Myocyte (in vitro differentiated cells): ENCODE measurements at regions not wholly inside any gene's neighbourhood (a gene's known extent, or its start where the extent isn't known, plus 50 kb on each side); places are given as distances from the start of the nearest gene placed in this dataset.

Source experiments
- DNase-seq: peaks from one replicate; pipeline ENCODE4 v3.0.0-alpha.2; 2012; ENCODE audit warnings: low read depth

DNA sequence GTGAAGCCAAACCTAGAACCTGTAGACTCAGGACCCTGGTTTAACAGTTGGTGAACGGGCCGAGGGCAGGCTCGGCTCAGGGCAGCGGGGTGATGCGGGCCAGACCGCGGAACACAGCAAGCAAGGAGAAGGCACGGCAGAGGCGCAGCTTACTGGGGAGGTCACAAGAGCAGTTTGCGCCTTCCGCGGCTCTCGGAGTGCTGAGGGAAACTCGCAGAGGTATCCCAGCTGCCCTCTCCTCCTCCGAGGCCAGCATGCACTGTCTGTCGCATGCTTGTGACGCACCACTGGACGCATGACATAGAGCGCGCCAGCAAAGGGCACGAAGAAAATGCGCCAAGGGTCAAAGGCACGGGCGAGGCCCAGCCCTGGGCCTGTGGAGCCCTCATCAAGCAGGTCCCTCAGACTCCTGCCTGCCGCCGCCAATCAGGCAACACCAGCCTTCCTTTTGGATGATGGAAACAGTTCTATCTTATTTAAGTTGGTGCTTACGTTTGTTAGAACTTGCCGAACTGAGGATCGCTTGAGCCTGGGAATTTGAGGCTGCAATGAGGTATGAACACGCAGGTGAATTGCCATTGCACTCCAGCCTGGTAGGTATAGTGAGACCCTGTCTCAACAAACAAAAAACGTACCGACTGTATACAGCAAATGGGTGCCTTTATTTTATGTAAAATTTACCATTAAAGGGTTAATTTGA, 574.3 kb upstream of the GHITM start:
- no peak for DNase-seq

DNA sequence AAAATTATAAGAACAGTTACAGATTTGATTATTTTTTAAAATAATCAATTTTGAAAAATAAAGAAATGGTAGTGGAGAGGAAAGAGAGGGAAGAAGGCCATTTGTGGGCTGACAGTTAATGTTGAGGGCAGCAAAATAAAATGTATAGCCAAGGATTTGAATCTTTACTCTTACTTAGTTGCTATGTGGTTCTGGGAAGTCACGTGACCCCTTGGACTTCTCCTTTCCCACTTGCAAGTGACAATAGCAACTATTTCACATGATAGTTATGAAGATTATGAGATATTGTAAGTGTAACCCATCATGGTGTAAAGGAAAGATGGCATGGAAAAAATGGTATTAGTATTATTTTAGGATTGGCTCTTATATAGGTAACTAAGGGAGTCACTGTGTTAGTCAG, 567.3 kb upstream of the GHITM start:
- DNase-seq, result no peak

DNA sequence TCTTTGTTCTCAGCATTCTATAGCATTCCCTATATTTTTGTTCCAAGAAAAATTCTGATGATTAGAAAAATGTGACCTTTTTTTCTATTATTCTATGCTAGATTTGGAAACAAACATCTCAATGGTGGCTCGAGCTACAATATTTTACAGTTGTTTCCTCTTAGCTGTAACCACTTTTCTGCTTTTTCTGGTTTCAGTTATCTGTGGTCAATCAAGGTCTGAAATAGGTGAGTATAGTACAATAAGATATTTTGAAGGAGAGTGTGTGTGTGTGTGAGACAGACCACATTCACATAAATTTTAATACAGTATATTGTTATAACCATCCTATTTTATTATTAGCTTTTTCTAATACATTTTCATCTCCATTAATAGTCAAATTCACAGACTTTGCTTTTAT, 564.5 kb upstream of the GHITM start:
- no peak for DNase-seq

DNA sequence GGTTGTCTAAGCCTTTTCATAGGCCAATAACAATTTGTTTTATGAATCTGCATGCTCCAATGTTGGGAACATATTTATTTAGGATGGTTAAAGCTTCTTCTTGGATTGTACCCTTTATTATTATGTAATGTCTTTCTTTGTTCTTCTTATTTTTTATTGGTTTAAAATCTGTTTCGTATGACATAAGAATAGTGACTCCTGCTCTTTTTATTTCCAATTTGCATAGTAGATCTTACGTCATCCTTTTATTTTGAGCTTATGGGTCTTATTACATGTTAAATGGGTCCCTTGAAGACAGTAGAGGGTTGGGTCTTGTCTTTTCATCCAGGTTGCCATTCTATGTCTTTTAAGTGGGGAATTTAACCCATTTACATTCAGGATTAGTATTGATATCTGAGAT, 561.9 kb upstream of the GHITM start:
- DNase-seq, result no peak

DNA sequence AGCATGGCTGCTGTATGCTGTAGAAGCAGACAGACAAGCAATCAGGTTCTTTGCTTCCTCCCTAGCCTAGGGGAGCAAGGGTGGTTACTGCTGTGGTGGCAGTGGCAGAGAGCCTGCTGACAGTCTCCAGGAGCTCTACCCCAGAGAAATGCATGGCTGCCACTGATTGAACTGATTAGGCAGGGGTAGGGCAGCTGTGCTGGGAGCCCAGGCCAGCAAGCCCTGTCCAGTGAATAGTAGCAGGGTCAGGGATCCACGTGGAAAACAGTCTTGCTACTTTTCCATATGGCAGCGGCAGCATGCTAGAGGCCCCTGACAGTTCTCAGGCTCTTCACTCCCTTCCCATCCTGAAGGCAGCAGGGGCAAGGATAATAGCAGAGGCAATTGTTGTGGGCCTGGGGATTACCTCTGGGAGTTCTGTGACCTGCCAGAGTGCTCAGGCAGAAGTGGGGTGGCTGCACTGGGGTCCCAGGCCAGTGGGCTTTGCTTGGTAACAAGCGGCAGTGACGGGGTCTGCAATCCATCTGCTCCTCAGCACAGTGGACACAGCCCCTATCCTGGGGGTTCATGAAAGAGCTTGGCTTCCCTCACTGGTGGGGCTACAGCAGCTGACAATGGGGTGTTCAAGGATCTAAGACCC, 558.8 kb upstream of the GHITM start:
- DNase-seq, result no peak

DNA sequence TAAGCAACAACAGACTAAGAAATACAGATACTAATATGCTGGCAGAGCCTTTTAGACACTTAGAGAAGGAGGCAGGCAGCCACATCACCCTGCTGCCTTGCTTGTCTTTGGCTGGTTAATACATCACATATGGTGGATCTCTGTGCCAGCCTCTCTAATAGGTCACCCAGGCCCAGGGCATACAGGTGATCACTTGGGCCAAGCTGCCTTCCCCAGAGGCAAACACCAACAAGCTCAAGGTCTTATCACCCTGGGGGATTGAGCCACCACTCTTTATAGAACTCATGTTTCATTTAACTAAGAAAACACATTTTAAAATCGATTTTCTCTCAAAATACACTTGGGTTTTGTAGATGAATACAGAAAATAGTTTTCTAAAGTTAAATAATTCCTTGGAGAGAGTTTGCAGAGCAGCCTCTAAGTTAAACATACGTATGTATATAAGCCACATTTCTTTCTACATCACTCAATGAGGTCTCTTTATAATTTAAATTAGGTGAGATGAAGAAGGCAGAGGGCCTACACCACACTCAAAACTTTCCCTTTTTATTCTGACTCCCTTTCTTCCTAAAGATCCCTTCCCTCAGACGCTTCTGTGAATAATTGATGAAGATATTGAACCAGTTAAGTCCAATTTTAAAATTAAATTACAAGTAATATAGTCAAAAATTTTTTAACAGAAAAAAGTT, 556.8 kb upstream of the GHITM start:
- no peak for DNase-seq

DNA sequence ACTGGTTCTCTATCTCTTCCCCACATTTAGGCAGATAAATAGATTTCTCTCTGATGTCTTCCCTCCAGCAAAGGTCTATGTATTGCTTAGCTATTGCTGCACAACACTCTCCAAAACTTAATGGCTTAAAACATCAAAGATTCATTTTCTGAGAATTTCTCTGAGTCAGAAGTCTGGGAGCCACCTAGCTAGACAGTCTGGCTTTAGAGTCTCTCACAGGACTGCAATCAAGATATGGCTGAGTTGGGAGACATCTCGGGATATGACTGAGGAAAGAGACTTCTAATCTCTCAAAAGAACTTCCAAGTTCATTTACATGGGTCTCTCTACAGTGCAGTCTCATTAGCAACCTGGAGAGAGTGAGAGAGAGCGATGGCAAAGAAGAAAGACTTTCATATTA, 553.6 kb upstream of the GHITM start:
- DNase-seq, result no peak

DNA sequence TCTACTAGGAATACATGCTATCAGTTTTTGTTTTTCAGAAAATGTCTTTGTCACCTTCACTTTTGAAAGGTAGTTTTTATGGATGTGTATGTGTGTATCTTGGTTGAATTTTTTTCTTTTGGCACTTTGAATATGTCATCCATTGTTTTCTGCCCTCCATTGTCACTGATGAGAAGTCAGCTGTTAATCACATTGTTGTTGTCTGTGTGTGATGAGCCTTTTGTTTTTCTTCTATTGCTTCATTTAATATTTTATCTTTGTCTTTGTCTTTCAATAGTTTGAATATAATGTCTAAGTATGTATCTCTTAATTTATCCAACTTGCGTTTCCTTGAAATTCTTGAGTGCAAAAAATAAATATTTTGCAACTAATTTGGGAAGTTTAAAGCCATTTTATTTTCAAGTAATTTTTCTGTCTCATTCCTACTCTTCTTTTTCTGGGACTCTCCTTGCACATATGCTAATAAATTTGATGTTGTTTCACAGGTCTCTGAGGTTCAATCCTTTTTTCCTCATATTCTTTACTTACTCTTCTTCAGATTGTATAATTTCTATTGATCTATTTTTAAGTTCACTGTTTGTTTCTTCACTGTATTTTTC, 546.9 kb upstream of the GHITM start:
- no peak for DNase-seq

DNA sequence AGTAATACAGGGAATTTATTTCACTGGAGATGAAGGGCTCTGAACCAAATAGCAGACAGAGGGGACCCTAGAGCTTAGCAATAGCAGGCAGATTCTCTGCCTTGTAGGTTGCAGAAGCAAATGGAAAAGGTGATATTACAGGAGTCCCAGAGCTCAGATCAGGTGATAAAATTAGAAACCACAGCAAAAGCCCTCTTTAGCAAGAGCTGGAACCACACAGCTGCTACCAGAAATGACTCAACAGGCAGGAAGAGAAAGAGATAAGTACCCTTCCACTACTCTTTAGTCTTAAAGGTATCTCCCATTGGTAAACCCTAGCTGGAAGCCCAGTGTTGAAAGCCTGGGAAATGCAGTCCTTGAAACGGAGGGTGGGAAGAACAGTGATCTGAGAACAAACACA, 535.6 kb upstream of the GHITM start:
- no peak for DNase-seq

DNA sequence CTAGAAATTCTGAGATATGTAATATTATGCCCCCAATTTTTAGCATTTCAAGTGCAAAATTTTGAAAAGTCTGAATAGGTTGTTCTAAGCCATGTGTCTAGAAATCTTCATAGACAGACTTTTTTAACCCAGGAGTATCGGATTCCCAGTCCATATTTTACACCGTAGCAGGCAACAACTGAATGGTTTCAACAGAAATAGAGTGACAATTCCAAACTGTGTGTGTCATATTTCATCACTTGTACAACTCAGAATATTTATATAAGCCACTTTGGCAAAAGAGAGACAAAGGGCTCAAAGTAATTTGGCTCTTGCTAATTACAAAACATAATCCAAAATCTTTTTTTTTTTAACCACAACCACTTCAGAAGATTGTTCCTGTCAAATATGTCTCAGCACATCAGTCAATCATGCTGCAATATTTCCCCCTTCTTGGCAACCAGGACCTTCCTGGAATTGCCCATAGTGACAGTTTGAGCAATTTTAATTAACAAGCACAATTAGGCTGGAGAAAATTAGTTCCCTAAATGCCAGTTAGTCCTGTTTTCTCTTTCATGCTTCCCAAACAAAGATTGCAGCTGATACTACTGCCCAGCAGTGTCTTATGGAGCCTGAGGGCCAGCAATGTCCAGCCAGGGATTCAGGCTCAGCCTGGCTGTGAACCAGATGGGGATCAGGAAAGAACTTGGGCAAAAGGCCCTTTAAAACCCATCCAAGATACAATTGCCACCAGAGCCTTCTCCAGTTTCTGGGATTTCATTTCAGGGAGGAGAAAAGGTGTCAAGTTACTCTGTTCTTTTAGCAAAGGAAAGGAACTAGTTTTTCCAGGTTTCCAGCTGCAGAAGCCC, 533.3 kb upstream of the GHITM start:
- DNase-seq, result no peak

DNA sequence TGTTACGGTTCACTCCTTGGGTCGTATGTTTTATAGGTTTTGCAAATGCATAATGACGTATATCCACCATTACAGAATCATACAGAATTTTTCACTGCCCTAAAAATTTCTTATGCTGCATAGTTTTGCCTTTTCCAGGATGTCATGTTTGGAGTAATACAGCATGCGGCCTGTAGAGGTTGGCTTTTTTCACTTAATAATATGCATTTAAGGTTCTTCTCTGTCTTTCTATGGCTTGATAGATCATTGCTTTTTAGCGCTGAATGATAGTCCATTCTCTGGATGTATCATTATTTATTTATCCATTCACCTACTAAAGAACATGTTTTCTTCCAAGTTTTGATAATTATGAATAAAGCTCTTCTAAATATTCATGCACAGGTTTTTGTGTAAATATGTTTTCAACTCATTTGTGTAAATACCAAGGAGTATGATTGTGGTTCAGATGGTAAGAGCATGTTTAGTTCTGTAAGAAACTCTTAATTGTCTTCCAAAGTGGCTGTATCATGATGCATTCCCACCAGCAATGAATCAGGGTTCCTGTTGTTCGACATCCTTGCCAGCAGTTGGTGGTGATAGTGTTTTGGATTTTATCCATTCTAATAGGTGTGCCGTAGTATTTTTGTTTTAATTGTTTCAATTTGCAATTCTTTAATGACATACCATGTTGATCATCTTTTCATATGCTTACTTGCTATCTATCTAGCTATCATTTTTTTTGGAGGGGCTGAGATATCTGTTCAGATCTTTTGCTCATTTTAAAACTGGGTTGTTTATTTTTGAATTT, 531.2 kb upstream of the GHITM start:
- no peak for DNase-seq

DNA sequence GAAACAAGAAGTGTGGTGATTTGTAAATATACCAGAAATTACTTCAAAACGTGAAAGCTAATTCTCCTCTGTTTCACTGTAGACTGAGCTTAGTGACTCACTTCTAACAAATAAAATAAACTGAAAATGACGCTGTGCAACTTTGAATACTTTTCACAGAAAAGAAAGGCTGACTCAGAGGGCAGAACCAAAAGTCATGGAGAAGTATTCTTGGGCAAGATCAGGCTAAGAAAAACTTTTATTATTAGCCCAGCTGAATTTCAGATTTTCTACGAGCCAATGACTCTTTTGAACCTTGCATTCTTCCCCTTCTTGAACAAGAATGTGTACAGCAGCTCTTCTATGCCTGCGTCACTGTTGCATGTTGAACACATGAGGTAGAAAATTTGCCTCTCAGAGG, 527.3 kb upstream of the GHITM start:
- no peak for DNase-seq

DNA sequence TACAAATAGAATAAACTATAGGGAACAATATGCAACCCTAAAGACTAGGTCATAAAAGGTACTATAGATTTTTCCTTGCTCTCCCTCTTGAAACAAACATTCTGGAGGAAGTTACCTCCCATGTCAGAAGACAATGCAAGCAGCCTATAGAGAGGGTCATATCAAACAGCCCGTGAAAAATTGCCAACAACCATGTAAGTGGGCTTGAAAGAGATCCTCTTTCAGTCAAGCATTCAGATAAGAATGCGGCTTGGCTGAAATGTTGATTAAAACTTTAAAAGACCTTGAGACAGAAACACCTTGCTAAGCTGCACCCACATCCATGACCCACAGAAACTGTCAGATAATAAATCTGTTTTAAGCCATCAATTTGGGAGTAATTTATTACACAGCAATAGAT, 526.6 kb upstream of the GHITM start:
- no peak for DNase-seq

DNA sequence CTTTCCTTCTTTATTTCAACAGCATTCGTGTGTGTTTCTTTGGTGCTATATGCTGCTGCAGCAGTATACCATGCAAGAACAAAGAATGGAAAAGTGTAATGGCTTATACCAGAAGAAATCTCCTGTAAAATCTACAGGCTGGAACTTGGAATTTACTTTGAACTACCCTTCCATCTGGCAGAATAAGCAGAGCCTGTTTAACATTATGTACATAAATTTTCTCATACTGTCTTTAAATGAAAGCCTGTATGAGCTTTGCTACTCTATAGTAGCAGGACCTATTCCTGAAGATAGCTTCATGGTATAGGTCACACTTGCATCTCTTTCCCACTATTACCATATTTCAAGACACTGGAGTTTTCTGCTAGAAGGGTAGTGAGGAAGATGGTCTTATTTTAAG, 522.1 kb upstream of the GHITM start:
- no peak for DNase-seq

DNA sequence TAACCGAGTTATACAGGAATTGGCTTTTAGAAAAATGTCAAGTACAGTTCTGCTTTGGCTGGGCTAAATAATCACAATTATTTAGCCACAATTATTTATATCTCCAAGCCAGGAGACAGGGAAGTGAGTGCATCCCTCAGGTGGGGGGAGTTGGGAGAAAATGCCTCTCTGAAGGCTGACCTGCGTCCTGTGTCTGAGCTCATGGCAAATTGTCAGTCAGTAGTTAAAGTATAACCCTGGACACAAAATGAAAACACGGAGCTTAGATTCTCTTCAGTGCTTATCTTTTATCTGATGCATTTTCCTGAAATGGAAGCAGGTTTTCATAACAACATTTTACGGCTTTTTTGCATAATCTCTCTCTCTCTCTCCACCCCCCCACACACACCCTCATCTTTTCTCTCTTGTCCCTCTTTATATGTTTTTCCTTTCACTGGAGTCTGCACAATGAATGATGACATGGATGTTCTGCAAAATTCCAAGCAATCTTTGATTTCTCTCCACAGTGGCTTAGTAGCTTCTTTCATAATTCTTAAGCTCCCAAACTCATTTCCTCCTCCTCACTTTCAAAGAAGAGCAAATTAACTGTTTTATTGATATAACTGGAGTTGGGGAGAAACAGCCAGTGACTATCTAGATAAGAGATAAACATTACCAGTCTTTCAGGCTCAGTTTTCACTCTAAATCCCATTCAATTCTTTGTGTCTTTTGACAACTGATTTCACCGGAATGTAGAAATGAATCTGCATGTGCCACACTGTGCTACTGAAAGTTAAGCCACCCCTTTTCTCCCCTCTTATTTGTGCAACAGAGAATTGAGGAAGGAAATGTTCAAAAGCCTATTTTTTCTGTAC, 521.4 kb upstream of the GHITM start:
- DNase-seq, result no peak

DNA sequence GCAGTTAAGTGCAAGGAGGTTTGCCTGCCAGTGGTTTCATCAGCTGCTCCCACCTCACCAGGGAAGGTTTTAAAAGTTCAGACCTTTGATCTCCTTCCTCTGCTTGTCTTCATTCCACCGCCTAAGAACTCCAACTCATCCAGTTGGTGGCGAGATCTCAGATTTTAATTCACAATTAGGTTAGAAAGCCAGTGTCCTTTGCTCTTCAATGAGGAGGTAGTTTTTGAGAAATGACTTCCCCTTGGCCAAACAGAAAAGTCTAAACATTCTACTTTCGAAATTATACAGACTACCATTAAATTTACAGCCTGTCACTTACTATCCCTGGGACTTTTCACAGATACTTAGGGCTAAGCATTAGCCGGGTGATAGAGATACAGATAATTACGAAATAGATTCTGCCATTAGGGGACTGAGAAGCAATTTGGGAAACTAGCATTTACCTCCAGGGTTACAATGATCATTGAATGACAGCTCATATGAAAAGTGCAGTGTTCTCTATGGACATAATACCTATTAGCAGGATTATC, 513.4 kb upstream of the GHITM start:
- DNase-seq, result no peak

DNA sequence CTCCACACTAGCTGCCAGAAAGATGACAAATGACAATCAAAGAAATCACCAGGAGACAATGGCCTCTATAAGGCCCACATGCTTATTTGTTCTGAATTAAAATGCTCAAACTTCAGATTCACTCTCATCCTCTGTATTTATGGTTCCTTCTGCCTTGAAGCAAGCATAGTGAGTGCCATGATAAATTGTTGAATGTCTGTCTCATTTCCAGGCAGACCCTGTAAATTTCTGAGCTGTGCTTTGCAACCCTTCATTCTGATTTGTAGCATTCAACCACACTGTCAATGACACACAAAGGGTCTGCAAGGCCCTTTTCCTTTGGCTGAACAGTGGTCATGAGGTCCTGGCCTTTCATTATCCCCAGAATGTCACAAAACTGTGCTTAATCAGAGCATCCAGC, 506.6 kb upstream of the GHITM start:
- DNase-seq, result no peak

DNA sequence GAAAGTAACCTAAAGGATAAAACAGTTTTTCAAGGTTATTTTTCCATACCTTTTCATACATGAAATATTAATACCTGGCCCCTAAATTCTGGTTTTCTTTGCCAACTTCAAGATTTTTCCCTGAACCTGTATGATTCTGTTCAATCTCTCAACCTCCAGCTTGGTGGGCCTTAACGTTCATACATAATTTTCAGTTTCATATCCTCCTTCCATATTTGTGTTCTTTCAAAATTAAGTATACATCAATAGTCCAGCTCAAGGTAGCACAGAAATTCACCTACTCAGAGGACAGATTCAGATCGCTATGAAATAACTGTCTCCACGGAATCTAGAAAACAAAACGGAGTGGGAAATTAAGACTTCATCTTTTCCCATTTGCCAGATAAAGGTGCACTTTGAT, 505.8 kb upstream of the GHITM start:
- no peak for DNase-seq

DNA sequence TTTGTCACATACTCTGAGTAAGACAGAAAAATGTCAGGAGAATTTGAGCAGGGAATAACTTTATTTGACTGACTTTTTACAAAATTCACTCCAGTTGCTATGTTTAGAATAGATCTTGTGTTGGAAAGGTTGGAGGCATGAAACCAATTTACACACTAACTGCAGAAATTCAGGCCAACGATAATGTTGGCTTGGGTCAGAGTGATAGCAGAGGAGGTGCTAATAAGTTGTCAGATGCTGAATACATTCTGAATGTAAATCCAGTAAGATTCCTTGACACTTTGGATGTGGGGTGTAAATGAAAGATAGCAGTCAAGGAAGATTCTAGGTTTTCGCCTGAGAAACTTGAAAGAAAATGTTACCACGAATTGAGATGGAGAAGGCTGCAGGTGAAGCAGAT, 502.5 kb upstream of the GHITM start:
- no peak for DNase-seq
